AML-193 (cell line): ENCODE measurements at regions not wholly inside any gene's neighbourhood (a gene's known extent, or its start where the extent isn't known, plus 50 kb on each side); places are given as distances from the start of the nearest gene placed in this dataset.
"Not testable (repeated sequence)": the region's sequence is repeated elsewhere in the genome, so short reads cannot be mapped to it uniquely, and the experiment has no call there.

ENCODE experiments used
- DNase-seq, 2 experiments: peaks; one replicate each; lab custom pipeline; 2025; lab: John Stamatoyannopoulos, UW

DNA sequence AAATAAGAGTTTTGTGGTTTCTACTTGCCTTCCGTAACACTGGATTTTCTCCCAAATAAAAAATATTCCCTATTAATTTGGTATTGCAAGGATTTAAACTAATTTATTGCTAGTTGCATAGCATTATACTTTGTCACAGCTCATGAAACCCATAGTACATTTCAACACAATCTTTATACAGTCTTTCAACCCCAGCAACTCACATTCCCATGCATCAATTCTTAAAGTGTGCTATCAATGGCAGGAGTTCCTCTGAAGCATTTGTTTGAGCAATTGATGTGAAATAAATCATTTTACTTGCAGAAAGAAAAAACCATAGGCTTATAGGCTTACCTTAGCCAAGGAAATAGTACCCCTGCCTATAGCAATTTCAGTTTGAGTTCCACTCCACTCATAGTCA is 251.9 kb downstream of the PAPSS1 start:
- no peak for DNase-seq

DNA sequence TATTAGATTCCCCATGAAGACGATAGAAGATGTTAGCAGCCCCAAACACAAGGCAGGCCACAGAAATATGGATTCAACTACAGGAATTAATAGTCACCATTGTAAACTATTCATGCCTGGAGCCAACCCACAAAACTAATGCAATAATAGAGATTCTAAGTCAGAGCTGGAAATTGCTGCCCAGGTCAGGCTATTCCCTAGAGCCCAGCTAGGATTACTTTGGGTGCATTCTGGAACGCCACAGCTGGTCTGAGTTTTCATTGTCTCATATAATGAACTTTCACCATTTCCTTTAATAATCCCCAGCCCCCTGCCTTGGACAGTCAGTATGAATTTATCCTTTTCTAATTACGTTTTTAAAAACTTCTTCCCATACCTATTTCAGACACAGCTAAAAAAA is 252.6 kb downstream of the PAPSS1 start:
- DNase-seq, result no peak

- DNase-seq, result no peak
Measured at GRCh38 chr4:107458194-107458593, 261.8 kb downstream of the PAPSS1 start.

GRCh38 chr4:107453987-107454386 is 266.0 kb downstream of the PAPSS1 start:
- no peak for DNase-seq

DNA sequence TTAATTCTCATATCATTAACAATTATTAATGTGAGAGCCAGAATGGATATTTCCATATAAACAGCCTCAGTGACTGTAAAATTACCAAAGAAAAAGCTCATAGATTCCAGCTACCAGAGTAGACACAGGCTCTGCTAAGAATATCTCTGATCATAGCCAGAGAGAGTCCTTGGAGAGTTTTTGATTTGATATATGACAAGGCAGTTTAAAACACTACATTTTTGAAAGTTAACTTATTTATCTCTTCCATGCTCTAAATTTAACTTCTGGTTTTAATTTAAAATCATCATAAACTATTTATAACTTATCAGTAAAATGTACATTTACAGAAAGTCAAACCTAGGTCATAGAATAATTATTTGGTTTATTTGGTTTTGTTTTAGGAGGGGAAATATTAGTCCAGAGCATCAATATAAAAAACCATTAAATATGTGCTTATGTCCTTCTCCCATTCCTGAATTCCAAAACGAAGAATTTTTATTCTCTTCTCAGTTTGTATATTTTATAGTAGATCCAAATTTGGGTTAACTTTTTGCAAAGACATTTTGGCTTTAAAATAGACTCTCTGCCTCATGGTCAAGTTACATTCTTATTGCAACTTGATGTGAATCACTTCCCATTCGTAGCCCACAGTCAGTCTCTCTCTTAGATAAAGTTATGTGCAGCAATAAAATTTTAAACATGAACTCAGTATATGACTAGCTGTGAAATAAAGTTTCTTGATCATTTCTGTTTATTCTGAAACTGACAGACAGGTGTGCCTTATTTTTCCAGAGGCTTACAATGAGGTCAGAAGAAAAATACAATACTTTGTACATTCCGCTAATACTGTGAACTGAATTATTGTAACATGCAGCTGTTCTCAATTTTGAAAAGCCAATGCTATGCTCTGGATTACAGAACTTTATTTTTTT is 267.1 kb downstream of the PAPSS1 start:
- DNase-seq, result no peak

- DNase-seq, result no peak
Measured at GRCh38 chr4:107449611-107450369, 270.2 kb downstream of the PAPSS1 start.

DNA sequence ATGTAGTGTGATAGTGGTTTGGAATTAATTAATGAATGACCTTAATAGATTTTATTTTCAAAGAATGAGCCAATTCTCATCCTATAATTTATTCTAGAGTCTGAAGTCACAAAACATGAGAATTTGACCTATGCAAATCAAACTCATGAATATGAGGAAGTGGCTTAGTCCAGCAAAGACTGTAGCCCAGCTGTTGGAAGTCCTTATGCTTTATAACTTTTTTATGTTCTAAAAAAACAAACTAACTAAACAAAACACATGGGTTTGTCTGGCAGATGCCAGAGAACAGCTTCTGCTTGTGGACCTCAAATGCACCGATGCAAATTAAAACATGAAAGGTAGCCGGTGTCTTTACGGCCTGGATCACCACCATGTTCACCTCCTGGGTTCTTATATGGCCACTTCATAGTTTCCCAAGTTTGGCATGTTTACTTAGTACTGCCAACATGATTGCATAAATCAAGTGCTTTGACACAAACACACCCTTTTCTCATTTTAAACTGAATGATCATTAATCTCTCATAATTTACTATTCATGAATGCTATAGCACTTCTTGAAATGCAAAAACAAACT is 277.4 kb downstream of the PAPSS1 start:
- DNase-seq, result no peak

- DNase-seq, result no peak
Measured at GRCh38 chr4:107439401-107439800, 280.6 kb downstream of the PAPSS1 start.

GRCh38 chr4:107436471-107436870 is 283.6 kb downstream of the PAPSS1 start:
- DNase-seq, result not testable (repeated sequence)

DNA sequence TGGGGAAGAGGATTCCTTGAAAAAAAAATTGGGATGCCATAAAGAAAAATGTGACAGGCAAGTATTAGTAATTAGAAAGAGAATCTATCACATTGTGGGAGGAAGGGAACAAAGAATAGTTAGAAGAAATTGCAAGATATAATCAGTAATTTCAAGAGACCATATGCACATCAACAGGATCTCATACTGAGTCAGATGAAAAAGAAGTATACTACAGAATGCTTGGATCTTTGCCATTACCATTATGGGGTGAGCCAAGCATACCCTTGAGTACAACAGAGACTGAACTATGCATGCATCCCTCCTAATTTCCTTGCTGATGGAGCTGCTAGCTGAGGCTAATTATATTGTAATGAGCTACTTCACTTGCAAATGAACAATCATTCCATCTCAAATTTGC is 287.6 kb downstream of the PAPSS1 start:
- DNase-seq, result no peak

DNA sequence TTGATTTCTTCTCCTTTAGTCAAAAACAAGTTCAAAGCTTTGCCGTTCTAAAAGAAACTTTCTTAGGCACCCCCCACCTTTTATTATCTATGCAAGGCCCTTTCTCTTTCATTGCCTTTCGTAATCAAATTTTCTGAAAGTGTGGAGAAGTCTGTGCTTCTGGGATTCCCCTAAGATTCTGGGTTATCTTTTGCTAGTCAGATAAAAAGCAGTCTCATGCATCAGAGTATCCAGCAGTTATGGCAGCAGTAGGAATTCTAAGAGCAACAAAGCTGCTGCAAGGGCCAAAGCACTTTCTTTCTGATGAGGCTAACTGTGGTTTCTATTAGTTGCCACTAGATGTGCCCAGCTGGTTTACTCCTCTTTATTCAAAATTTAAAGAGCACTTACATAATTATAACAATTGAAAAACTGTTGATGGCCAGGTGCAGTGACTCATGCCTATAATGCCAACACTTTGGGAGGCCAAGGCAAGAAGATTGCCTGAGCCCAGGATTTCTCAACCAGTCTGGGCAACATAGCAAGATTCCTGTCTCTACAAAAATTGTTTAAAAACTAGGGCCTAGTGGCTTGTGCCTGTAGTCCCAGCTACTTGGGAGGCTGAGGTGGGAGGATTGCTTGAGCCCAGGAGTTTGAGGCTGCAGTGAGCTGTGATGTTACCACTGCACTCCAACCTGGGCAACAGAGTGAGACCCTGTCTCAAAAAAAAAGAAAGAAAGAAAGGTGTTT is 296.2 kb downstream of the PAPSS1 start:
- DNase-seq, result no peak

DNA sequence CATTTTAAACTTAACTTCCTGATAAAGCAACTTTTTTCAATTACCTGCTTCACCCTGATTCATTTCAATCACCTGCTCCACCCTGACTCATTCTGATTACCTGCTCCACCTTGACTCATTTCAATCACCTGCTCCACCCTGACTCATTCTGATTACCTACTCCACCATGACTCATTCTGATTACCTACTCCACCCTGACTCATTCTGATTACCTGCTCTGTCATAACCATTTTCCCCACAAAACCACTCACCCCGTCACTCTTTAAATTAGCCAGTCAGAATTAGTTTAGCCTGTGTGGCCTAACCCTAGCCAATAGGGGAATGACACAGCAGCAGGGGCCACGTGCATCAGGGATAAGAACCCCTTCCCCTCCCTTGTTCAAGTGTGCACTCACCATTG is 300.5 kb downstream of the PAPSS1 start:
- not testable (repeated sequence) for DNase-seq

GRCh38 chr4:107419052-107419451 is 301.0 kb downstream of the PAPSS1 start:
- no peak for DNase-seq

GRCh38 chr4:107415490-107415889 is 304.5 kb downstream of the PAPSS1 start:
- DNase-seq, result not testable (repeated sequence)

DNA sequence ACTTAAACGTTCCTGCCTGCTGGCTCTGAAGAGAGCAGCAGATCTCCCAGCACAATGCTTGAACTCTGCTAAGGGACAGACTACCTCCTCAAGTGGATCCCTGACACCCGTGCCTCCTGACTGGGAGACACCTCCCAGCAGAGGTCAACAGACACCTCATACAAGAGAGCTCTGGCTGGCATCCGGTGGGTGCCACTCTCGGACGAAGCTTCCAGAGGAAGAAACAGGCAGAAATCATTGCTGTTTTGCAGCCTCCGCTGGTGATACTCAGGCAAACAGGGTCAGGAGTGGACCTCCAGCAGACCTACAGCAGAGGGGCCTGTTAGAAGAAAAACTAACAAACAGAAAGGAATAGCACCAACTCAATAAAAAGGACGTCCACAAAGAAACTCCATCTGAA is 310.2 kb downstream of the PAPSS1 start:
- not testable (repeated sequence) for DNase-seq

- DNase-seq, result no peak
Measured at GRCh38 chr4:107408968-107409367, 311.1 kb downstream of the PAPSS1 start.

DNA sequence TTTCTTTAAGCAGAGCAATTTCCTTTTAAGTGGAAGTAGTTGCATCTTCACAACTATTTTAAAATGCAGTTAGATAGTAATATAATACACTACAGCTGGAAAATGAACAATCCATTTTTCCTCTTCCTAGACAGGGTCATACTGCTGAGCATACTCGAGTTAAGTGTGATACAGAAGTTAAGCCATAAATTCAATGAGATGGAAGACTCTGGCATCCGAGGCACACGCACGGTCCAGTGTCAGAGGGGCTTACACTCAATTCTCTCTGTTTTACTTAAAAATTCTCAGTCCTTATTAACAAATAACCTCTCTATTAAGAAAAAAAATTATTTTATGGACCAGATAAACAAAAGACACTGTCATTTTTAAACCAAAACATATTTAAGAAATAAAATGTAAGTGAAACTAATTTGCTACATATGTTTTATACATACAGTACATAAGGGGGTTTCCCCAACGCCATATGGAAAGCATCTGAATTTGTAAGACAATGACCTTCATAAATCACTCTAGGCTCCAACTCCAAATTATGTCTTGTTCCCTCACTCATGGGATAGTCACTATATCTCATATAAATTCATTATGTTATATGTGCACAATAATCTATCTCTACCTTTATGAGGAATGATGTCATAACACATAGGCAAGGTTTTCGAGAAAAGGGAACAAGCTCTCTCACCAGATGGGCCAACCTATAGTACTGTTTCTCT is 315.3 kb downstream of the PAPSS1 start:
- DNase-seq, result no peak

DNA sequence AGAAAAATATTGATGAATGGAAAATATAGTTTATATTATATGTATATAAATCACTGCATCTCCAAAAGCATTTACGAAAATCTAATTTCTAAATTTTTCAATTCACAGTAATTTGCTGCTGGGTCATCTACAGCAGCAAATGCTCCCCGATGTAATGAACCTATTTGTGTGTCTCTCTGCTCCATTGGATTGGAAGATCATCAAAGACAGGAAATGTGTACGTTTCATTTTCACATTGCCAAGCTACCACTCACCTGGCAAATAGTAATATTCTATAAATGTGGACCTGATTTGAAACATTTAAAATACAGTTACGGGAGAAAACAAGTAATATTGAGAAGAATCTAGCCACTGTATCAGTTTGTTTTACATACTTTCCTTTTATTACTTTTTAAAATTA is 317.7 kb downstream of the PAPSS1 start:
- DNase-seq, result no peak

DNA sequence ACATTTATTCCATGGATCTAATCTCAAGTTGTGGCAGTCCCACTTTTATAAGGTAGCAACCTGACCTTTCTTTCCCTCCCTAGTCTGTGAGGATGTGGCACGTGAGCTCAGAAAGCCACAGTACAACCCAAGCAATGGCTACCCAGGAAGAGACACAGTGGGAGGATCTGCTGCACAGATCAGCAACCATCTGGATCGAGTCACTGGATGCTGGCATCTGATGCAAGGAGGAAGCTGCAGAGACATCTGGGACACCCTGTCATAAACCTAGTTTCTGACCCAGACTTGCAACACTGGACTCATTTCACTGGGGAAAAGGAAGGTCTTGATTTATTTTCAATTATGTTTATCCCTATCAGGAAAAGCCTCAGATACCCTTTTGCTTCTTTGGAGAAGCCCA is 327.1 kb downstream of the PAPSS1 start:
- DNase-seq, result no peak

- DNase-seq, result no peak
Measured at GRCh38 chr4:107392380-107392779, 327.7 kb downstream of the PAPSS1 start.

- DNase-seq, result no peak
Measured at GRCh38 chr4:107391630-107392028, 328.4 kb downstream of the PAPSS1 start.
